OCI-LY3 (cell line): ENCODE measurements at regions not wholly inside any gene's neighbourhood (a gene's known extent, or its start where the extent isn't known, plus 50 kb on each side); places are given as distances from the start of the nearest gene placed in this dataset.

ENCODE experiments used
- H2AFZ ChIP-seq: fragments of 200-600, 300-600 bp; shearing (Covaris generic); 2 replicates; pipeline ENCODE4 v1.6.0; 2014; ENCODE audit warnings: antibody characterized with exemption, low read depth, low read length
- H3K27ac ChIP-seq: fragments of 200-600, 300-600 bp; sonication (generic); 2 replicates; pipeline ENCODE4 v1.5.1; 2014; ENCODE audit warnings: mild to moderate bottlenecking, low read length, moderate library complexity, mixed read lengths
- H3K27me3 ChIP-seq: fragments of 200-600, 300-600 bp; sonication (generic); 2 replicates; pipeline ENCODE4 v1.6.1; 2014; ENCODE audit warnings: low read depth, low read length, mixed read lengths
- H3K36me3 ChIP-seq: fragments of 200-600, 300-600 bp; sonication (generic); replicated peaks from 2 replicates; pipeline ENCODE3; 2014; ENCODE audit warnings: low read depth, low read length, mixed read lengths
- H3K4me1 ChIP-seq: fragments of 300-600, 200-600 bp; sonication (generic); 2 replicates; pipeline ENCODE4 v1.6.1; 2014; ENCODE audit warnings: low read length, mixed read lengths
- H3K4me2 ChIP-seq: fragments of 200-600, 300-600 bp; sonication (generic); 2 replicates; pipeline ENCODE4 v1.6.1; 2014; ENCODE audit warnings: low read length, mixed read lengths
- H3K4me3 ChIP-seq: fragments of 300-600, 200-600 bp; sonication (generic); 2 replicates; pipeline ENCODE4 v1.5.1; 2014; ENCODE audit warnings: antibody characterized with exemption, mild to moderate bottlenecking, low read length, moderate library complexity
- H3K79me2 ChIP-seq: fragments of 300-600, 200-600 bp; shearing (Covaris generic); 2 replicates; pipeline ENCODE4 v1.6.1; 2014; ENCODE audit warnings: mild to moderate bottlenecking, low read length, mixed read lengths
- H3K9ac ChIP-seq: fragments of 300-600, 200-600 bp; shearing (Covaris generic); 2 replicates; pipeline ENCODE4 v1.6.0; 2014; ENCODE audit warnings: mild to moderate bottlenecking, low read length, moderate library complexity
- H3K9me3 ChIP-seq: fragments of 200-600, 300-600 bp; shearing (Covaris generic); 2 replicates; pipeline ENCODE4 v1.6.1; 2014; ENCODE audit warnings: low read length, mixed read lengths; ENCODE audit not compliant: insufficient read depth
- H4K20me1 ChIP-seq: fragments of 200-600, 300-600 bp; sonication (generic); 2 replicates; pipeline ENCODE4 v1.6.1; 2016; ENCODE audit warnings: low read length, mixed read lengths; ENCODE audit not compliant: insufficient read depth
- EZH2phosphoT487 ChIP-seq: fragments of 200-600 bp; shearing (Covaris generic); IDR thresholded peaks from 2 replicates; pipeline ENCODE4 v1.6.1; 2018; ENCODE audit warnings: antibody characterized with exemption, mixed run types, low read depth
- TF ChIP-seq, protein P1 (sequence below): fragments of 200-600, 300-600 bp; sonication (generic); IDR thresholded peaks from 2 replicates; pipeline ENCODE4 v1.5.1; 2014; ENCODE audit warnings: antibody characterized with exemption, low read length, low read depth

DNA sequence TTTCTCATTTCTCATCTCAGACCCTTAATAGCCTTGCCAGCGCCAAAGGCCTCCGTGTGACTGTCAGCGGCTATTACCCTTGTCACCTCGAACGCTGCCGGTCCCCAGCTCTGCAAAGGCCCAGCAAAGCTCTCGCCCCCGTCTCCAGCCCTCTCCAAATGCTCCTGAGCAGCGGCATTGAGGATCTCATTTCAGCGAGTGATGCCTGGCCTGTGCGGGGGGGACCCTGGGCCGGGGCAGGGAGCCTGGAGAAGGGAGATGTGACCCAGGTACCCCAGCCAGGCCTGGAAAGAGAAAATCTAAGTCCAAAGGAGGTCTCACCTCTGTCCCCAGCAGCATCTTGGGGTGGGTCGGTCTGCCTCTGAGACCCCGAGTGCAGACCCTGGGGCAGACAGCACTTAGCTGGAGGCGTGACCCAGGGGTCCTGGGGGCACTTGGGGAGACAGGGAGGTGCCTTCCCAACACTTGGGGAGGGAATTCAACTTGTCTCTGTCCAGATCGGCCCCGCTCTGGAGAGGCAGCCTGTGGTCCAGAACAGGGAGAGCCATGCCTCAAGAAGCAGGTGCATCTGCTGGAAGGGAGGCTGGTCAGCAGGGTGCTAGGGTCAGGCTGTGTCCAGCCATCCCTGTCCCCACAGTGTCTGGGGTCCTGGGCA is 521.3 kb downstream of the TBC1D22A start:
- no peak overlapping the region for H2AFZ ChIP-seq
- no peaks in the 10 kb centered on the region for H3K4me1 ChIP-seq
- TF ChIP-seq, protein P1, sequence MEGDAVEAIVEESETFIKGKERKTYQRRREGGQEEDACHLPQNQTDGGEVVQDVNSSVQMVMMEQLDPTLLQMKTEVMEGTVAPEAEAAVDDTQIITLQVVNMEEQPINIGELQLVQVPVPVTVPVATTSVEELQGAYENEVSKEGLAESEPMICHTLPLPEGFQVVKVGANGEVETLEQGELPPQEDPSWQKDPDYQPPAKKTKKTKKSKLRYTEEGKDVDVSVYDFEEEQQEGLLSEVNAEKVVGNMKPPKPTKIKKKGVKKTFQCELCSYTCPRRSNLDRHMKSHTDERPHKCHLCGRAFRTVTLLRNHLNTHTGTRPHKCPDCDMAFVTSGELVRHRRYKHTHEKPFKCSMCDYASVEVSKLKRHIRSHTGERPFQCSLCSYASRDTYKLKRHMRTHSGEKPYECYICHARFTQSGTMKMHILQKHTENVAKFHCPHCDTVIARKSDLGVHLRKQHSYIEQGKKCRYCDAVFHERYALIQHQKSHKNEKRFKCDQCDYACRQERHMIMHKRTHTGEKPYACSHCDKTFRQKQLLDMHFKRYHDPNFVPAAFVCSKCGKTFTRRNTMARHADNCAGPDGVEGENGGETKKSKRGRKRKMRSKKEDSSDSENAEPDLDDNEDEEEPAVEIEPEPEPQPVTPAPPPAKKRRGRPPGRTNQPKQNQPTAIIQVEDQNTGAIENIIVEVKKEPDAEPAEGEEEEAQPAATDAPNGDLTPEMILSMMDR: no peak
- TF ChIP-seq EZH2phosphoT487: no peak
- peaks cover 20% of the 10 kb centered on the region; the same call in 1 of the 2 replicates for H3K27me3 ChIP-seq
- no peak overlapping the region for H3K4me3 ChIP-seq
- no peaks in the 10 kb centered on the region for H3K36me3 ChIP-seq
- no peak overlapping the region for H3K9ac ChIP-seq
- H4K20me1 ChIP-seq: no peaks in the 10 kb centered on the region
- no peaks in the 10 kb centered on the region for H3K9me3 ChIP-seq
- no peak overlapping the region for H3K27ac ChIP-seq
- H3K4me2 ChIP-seq: no peak overlapping the region
- no peaks in the 10 kb centered on the region for H3K79me2 ChIP-seq

DNA sequence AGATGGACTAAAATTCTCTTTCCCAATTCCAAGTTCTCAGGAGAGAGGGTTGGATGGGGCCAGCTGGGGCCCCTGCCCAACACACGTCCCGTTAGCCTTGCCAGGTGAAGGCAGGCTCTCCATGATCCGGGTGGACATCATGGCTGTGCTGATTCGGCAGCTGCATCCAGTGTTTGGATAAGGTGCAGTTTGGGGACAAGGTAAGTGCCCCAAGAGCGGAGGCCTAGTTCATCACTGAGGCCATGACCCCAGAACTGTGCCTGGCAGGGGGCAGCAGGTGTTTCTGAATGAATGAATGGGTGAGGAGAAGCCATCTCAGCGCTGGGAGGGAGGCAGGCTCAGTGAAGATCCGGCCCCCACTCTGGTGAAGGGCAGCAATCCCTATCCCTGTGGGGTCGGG is 520.4 kb downstream of the TBC1D22A start:
- H3K36me3 ChIP-seq: no peaks in the 10 kb centered on the region
- no peaks in the 10 kb centered on the region for H3K9me3 ChIP-seq

DNA sequence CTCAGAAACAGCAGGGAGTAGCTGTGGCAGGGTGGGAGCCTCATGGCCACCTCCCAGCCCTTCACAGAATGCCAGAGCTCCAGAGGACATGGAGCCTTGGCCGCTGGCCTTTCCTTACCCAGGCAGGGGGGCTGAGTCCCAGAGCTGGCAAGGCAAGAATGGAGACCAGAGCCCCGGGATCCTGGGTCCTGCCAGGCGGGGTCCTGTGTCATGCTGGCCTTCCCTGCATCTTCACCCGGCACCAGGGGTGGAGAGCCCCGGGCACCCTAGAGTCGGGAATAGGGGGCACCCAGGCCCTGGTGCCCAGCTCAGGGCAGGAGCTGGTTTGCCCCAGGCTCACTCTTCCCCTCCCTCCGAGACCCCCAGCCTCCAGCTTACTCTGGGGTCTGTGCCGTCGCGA is 519.9 kb downstream of the TBC1D22A start:
- Histone ChIP-seq H3K9me3 (no peaks in the 10 kb centered on the region), H3K4me3 (no peak overlapping the region), H3K27me3 (peaks cover 20% of the 10 kb centered on the region; the same call in 1 of the 2 replicates), H2AFZ (no peak overlapping the region), H3K36me3 (no peaks in the 10 kb centered on the region), H3K4me1 (no peaks in the 10 kb centered on the region), H4K20me1 (no peaks in the 10 kb centered on the region), H3K79me2 (no peaks in the 10 kb centered on the region), H3K27ac (no peak overlapping the region), H3K4me2 (no peak overlapping the region), H3K9ac (no peak overlapping the region)
- TF ChIP-seq, protein P1: no peak
- TF ChIP-seq EZH2phosphoT487: no peak

More for the DNA sequence above, 520.4 kb downstream of the TBC1D22A start:
- Histone ChIP-seq H3K4me3 (no peak overlapping the region), H3K9ac (no peak overlapping the region), H2AFZ (no peak overlapping the region), H3K4me1 (no peaks in the 10 kb centered on the region), H4K20me1 (no peaks in the 10 kb centered on the region), H3K27me3 (peaks cover 20% of the 10 kb centered on the region; the same call in 1 of the 2 replicates), H3K4me2 (no peak overlapping the region), H3K79me2 (no peaks in the 10 kb centered on the region), H3K27ac (no peak overlapping the region)
- no peak for TF ChIP-seq EZH2phosphoT487
- TF ChIP-seq, protein P1: no peak

DNA sequence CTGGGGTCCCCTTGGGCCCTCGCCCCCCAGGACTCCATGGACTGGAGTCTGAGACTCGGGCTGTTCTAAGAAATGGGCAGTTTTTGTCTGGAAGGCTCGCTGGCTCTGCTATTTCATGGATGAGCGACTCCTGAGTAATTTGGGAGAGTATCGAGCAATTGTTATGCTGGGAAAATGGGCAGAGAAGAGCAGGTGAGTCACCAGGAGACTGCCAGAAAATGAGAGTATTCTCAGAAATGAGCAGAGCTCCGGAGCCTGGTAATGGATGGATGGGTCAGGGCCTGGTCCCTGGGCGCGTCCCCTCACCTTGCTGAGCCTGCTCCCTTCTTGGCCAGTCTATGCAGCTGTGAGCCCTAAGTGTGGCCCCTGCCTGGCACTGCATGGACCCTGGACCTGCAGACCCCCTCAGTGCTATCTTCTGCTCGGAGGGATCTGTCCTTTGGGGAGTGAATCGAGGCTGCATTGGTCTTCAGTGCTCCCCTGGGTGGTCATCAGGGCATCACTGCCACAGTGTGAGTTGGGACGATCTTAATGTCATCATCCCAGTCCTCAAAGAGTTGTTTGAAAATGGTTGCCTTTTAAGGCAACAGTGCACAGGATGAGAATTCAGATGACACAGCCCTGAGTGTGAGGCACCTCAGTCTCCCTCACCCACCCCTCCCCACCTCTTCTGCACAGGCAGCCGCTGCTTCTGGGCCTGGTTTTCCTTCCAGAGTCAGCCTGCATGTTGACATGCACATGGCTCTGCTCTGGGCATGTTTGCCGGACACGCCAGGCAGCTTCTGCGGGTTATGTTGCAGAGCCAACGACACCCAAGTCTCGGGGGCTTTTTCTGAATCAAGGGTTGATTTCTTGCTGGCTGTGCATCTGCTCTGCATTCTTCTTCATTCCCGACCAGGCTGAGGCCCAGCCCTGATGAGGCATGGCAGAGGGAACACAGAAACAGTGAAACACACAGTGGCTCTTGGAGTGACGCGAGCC is 519.0 kb downstream of the TBC1D22A start:
- no peak overlapping the region for H3K9ac ChIP-seq
- no peaks in the 10 kb centered on the region for H3K4me1 ChIP-seq
- no peak overlapping the region for H3K4me3 ChIP-seq
- no peaks in the 10 kb centered on the region for H4K20me1 ChIP-seq
- H3K36me3 ChIP-seq: no peaks in the 10 kb centered on the region
- H3K27me3 ChIP-seq: peaks cover 20% of the 10 kb centered on the region; the same call in 1 of the 2 replicates
- TF ChIP-seq EZH2phosphoT487: no peak
- TF ChIP-seq, protein P1: no peak
- H3K79me2 ChIP-seq: no peaks in the 10 kb centered on the region
- H3K4me2 ChIP-seq: no peak overlapping the region
- H3K9me3 ChIP-seq: no peaks in the 10 kb centered on the region
- no peak overlapping the region for H3K27ac ChIP-seq
- H2AFZ ChIP-seq: no peak overlapping the region
